ENCODE measurements at regions not wholly inside any gene's neighbourhood (a gene's known extent, or its start where the extent isn't known, plus 50 kb on each side); places are given as distances from the start of the nearest gene placed in this dataset.

DNA sequence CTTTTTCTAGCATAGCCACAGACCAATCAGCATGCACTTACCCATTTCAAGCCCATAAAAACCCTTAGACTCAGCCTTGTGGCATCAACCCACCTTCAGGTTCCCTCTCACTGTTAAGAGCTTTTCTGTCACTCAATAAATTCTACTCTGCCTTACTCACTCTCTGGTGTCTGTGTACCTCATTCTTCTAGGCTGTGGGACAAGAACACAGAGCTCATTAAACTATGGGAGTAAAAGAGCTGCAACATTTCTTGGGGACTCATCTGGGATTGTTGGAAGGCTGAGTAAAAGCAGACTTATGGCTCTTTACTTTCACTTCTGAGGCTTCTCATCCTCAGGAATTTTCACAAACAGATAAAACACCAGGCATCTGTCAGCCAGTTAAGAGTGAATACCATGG, 879.3 kb downstream of the ROBO2 start:
- Histone ChIP-seq H3K9ac (ENCODE audit: insufficient read depth, low read length) (no peak overlapping the region), H3K27me3 (ENCODE audit: control insufficient read depth, insufficient read depth, low read length) (no peaks in the 10 kb centered on the region), H3K9me3 (ENCODE audit: control insufficient read depth, insufficient read depth, low read depth, low read length) (no peaks in the 10 kb centered on the region), H3K27ac (ENCODE audit: insufficient read depth, low read length) (no peak overlapping the region), H3K4me1 (ENCODE audit: control insufficient read depth, extremely low read depth, insufficient read depth, low read length) (no peaks in the 10 kb centered on the region), H4K20me1 (ENCODE audit: control insufficient read depth, extremely low read depth, insufficient read depth, low read length) (no peaks in the 10 kb centered on the region), H3K4me3 (replicated peaks in 1 of 4; ENCODE audit: control extremely low read depth in 1 of 4, insufficient read depth in 1 of 4, low read depth in 3 of 4, low read length in 4 of 4) (no peak overlapping the region), H2AFZ (ENCODE audit: low read length) (no peak overlapping the region), H3K79me2 (ENCODE audit: control insufficient read depth, insufficient read depth, low read length) (no peaks in the 10 kb centered on the region), H3K36me3 (ENCODE audit: control insufficient read depth, insufficient read depth, low read length) (no peaks in the 10 kb centered on the region), H3K4me2 (ENCODE audit: extremely low read depth, insufficient read depth, low read length) (no peak overlapping the region)
- DNase-seq (ENCODE audit: low read depth in 2 of 2), result no peak
- no peak for TF ChIP-seq EZH2 (IDR thresholded peaks at IDR 0.05; ENCODE audit: low read length, missing control alignments)
- TF ChIP-seq, protein P1, sequence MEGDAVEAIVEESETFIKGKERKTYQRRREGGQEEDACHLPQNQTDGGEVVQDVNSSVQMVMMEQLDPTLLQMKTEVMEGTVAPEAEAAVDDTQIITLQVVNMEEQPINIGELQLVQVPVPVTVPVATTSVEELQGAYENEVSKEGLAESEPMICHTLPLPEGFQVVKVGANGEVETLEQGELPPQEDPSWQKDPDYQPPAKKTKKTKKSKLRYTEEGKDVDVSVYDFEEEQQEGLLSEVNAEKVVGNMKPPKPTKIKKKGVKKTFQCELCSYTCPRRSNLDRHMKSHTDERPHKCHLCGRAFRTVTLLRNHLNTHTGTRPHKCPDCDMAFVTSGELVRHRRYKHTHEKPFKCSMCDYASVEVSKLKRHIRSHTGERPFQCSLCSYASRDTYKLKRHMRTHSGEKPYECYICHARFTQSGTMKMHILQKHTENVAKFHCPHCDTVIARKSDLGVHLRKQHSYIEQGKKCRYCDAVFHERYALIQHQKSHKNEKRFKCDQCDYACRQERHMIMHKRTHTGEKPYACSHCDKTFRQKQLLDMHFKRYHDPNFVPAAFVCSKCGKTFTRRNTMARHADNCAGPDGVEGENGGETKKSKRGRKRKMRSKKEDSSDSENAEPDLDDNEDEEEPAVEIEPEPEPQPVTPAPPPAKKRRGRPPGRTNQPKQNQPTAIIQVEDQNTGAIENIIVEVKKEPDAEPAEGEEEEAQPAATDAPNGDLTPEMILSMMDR (conservative IDR thresholded peaks at IDR 0.05 in 1 of 2, IDR thresholded peaks at IDR 0.05 in 1 of 2; ENCODE audit: low read depth in 1 of 2, low read length in 2 of 2), result no peak

DNA sequence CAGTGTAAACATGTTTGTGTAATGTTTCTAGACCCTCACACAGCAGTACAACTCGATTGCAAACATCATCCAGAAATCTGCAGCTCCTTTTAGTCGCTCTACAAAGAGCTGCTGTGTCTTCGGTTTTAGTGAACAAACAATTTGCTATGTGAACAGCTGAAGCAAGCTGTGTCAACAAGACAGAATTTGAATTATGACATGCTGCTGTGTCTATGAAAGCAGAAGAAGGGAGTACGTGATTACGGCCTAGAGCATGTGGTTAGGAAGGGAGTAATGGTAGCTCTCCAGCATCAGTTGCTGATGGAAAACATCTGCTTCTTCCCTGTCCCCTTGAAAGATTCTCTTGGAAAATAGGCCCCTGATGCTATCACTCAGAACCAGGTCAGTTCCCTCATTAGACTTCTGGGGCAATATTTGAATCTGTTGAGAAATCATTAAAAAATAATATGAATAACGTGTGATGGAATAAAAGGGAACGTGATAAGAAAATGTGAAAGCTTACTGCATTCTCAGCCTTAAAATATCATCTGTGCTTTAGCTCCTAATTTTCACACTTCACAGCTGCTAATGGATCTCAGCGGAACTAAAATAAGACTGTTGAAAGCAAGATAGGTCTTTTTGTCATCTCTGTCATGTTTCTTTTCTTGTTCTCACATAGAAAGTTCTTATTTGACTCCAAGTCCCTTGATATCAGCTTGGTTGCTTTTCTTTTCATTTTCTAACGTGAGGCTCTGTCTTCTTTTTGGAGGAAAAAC, 891.5 kb downstream of the ROBO2 start:
- no peak overlapping the region for H3K4me3 ChIP-seq (replicated peaks in 1 of 4; ENCODE audit: control extremely low read depth in 1 of 4, insufficient read depth in 1 of 4, low read depth in 3 of 4, low read length in 4 of 4)
- TF ChIP-seq, protein P1 (conservative IDR thresholded peaks at IDR 0.05 in 1 of 2, IDR thresholded peaks at IDR 0.05 in 1 of 2; ENCODE audit: low read depth in 1 of 2, low read length in 2 of 2), result no peak
- TF ChIP-seq EZH2 (IDR thresholded peaks at IDR 0.05; ENCODE audit: low read length, missing control alignments), result no peak
- DNase-seq (ENCODE audit: low read depth in 2 of 2), result peak; percentile 6 to 92
- H3K27me3 ChIP-seq (ENCODE audit: control insufficient read depth, insufficient read depth, low read length), result no peaks in the 10 kb centered on the region
- H2AFZ ChIP-seq (ENCODE audit: low read length), result no peak overlapping the region
- no peak overlapping the region for H3K27ac ChIP-seq (ENCODE audit: insufficient read depth, low read length)
- H3K4me1 ChIP-seq (ENCODE audit: control insufficient read depth, extremely low read depth, insufficient read depth, low read length), result no peaks in the 10 kb centered on the region
- no peaks in the 10 kb centered on the region for H3K9me3 ChIP-seq (ENCODE audit: control insufficient read depth, insufficient read depth, low read depth, low read length)
- no peaks in the 10 kb centered on the region for H3K79me2 ChIP-seq (ENCODE audit: control insufficient read depth, insufficient read depth, low read length)
- H3K9ac ChIP-seq (ENCODE audit: insufficient read depth, low read length), result no peak overlapping the region
- H3K4me2 ChIP-seq (ENCODE audit: extremely low read depth, insufficient read depth, low read length), result no peak overlapping the region
- H3K36me3 ChIP-seq (ENCODE audit: control insufficient read depth, insufficient read depth, low read length), result no peaks in the 10 kb centered on the region
- H4K20me1 ChIP-seq (ENCODE audit: control insufficient read depth, extremely low read depth, insufficient read depth, low read length), result no peaks in the 10 kb centered on the region

DNA sequence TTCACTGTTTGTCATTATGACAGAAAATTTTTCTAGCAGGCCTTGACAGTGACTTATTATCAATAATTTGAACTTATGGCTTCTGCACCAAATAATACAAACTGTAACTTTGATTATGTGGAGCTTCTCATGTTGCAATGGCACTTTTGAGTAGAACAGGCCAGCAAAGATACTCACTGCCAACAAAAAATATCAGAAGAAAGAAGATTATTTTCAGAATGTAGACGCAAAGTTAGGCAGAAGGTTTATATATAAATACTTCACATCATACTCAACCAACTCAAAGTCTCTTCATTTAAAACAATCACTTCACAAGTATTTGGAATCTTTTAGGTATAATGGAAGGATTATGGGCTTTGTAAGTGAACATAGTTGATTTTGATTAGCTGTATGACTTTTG, 893.0 kb downstream of the ROBO2 start:
- H3K36me3 ChIP-seq (ENCODE audit: control insufficient read depth, insufficient read depth, low read length), result no peaks in the 10 kb centered on the region
- H3K4me1 ChIP-seq (ENCODE audit: control insufficient read depth, extremely low read depth, insufficient read depth, low read length), result no peaks in the 10 kb centered on the region
- DNase-seq (ENCODE audit: low read depth in 2 of 2), result peak in 1 of 2 donors; percentile 8
- no peak overlapping the region for H3K4me3 ChIP-seq (replicated peaks in 1 of 4; ENCODE audit: control extremely low read depth in 1 of 4, insufficient read depth in 1 of 4, low read depth in 3 of 4, low read length in 4 of 4)
- no peak overlapping the region for H3K9ac ChIP-seq (ENCODE audit: insufficient read depth, low read length)
- H3K4me2 ChIP-seq (ENCODE audit: extremely low read depth, insufficient read depth, low read length), result no peak overlapping the region
- no peaks in the 10 kb centered on the region for H3K27me3 ChIP-seq (ENCODE audit: control insufficient read depth, insufficient read depth, low read length)
- H3K9me3 ChIP-seq (ENCODE audit: control insufficient read depth, insufficient read depth, low read depth, low read length), result no peaks in the 10 kb centered on the region
- H4K20me1 ChIP-seq (ENCODE audit: control insufficient read depth, extremely low read depth, insufficient read depth, low read length), result no peaks in the 10 kb centered on the region
- TF ChIP-seq EZH2 (IDR thresholded peaks at IDR 0.05; ENCODE audit: low read length, missing control alignments), result no peak
- TF ChIP-seq, protein P1 (conservative IDR thresholded peaks at IDR 0.05 in 1 of 2, IDR thresholded peaks at IDR 0.05 in 1 of 2; ENCODE audit: low read depth in 1 of 2, low read length in 2 of 2), result no peak
- no peaks in the 10 kb centered on the region for H3K79me2 ChIP-seq (ENCODE audit: control insufficient read depth, insufficient read depth, low read length)
- H3K27ac ChIP-seq (ENCODE audit: insufficient read depth, low read length), result no peak overlapping the region
- no peak overlapping the region for H2AFZ ChIP-seq (ENCODE audit: low read length)

Data from fibroblast of lung (primary cell).